Neural progenitor cell (in vitro differentiated cells): ENCODE measurements at regions not wholly inside any gene's neighbourhood (a gene's known extent, or its start where the extent isn't known, plus 50 kb on each side); places are given as distances from the start of the nearest gene placed in this dataset.

ENCODE experiments used
- DNase-seq: peaks from one replicate; pipeline ENCODE4 v3.0.0-alpha.2; 2016; ENCODE audit warnings: low spot score
- H2AFZ ChIP-seq: fragments of 200-600 bp; sonication (generic); replicated peaks from 2 replicates; pipeline ENCODE4 v1.6.1; 2016; ENCODE audit warnings: antibody characterized with exemption
- H3F3A ChIP-seq: fragments of 200-600 bp; sonication (generic); 2 replicates; pipeline ENCODE4 v1.6.1; 2016; ENCODE audit warnings: antibody characterized with exemption, low read depth
- H3K27ac ChIP-seq: fragments of 200-600 bp; sonication (generic); 2 replicates; pipeline ENCODE4 v1.5.1; 2016; ENCODE audit warnings: mild to moderate bottlenecking
- H3K27me3 ChIP-seq: fragments of 200-600 bp; sonication (generic); 2 replicates; pipeline ENCODE4 v1.6.1; 2016; ENCODE audit warnings: mild to moderate bottlenecking, moderate library complexity
- H3K36me3 ChIP-seq: fragments of 200-600 bp; sonication (generic); 2 replicates; pipeline ENCODE4 v1.5.1; 2016
- H3K4me1 ChIP-seq: fragments of 200-600 bp; sonication (generic); 2 replicates; pipeline ENCODE4 v1.6.1; 2016; ENCODE audit warnings: mixed run types
- H3K4me2 ChIP-seq: fragments of 200-600 bp; sonication (generic); 2 replicates; pipeline ENCODE4 v1.6.1; 2016
- H3K4me3 ChIP-seq: fragments of 200-600 bp; sonication (generic); 2 replicates; pipeline ENCODE4 v1.5.1; 2016
- H3K79me2 ChIP-seq: fragments of 200-600 bp; sonication (generic); 2 replicates; pipeline ENCODE4 v1.6.1; 2016; ENCODE audit warnings: low read depth
- H3K9ac ChIP-seq: fragments of 200-600 bp; sonication (generic); 2 replicates; pipeline ENCODE4 v1.6.1; 2016
- H3K9me3 ChIP-seq: fragments of 200-600 bp; sonication (generic); 2 replicates; pipeline ENCODE4 v1.5.1; 2016; ENCODE audit warnings: low read depth
- H4K20me1 ChIP-seq: fragments of 200-600 bp; sonication (generic); 2 replicates; pipeline ENCODE4 v1.6.1; 2016; ENCODE audit warnings: low read depth
- H3K27ac Mint-ChIP-seq: 3 replicates; pipeline ENCODE4 v1.8.0; 2021; ENCODE audit warnings: mixed read lengths
- H3K27me3 Mint-ChIP-seq: 2 replicates; pipeline ENCODE4 v1.8.0; 2022; ENCODE audit warnings: low read depth, mild to moderate bottlenecking, inconsistent platforms, moderate library complexity, mixed read lengths; ENCODE audit not compliant: insufficient read depth
- H3K36me3 Mint-ChIP-seq: 3 replicates; pipeline ENCODE4 v1.8.0; 2021; ENCODE audit warnings: mixed read lengths
- H3K4me1 Mint-ChIP-seq: 3 replicates; pipeline ENCODE4 v1.8.0; 2021; ENCODE audit warnings: mixed read lengths
- H3K4me3 Mint-ChIP-seq: 3 replicates; pipeline ENCODE4 v1.8.0; 2021; ENCODE audit warnings: mild to moderate bottlenecking, moderate library complexity, mixed read lengths
- H3K9me3 Mint-ChIP-seq: 3 replicates; pipeline ENCODE4 v1.8.0; 2020; ENCODE audit warnings: mixed read lengths
- CTCF ChIP-seq: fragments of 200-600 bp; sonication (generic); IDR thresholded peaks from 2 replicates; pipeline ENCODE4 v1.5.1; 2017; ENCODE audit warnings: antibody characterized with exemption, mild to moderate bottlenecking
- EZH2 ChIP-seq: fragments of 200-600 bp; sonication (generic); IDR thresholded peaks from 2 replicates; pipeline ENCODE4 v1.6.1; 2017; ENCODE audit warnings: antibody characterized with exemption, mild to moderate bottlenecking, moderate library complexity
- EZH2phosphoT487 ChIP-seq: fragments of 200-600 bp; sonication (generic); IDR thresholded peaks from 2 replicates; pipeline ENCODE4 v1.6.1; 2017; ENCODE audit warnings: antibody characterized with exemption

- H3K9me3 Mint-ChIP-seq: no peaks in the 10 kb centered on the region
- H3K4me3 ChIP-seq: no peak overlapping the region
- no peak overlapping the region for H2AFZ ChIP-seq
- peaks cover 5% of the 10 kb centered on the region for H3F3A ChIP-seq
- no peaks in the 10 kb centered on the region for H3K27me3 ChIP-seq
- no peaks in the 10 kb centered on the region for H3K9me3 ChIP-seq
- H3K9ac ChIP-seq: no peak overlapping the region
- no peak for DNase-seq
- H3K4me3 Mint-ChIP-seq: no peak overlapping the region
- H3K27me3 Mint-ChIP-seq: no peaks in the 10 kb centered on the region
- no peak overlapping the region for H3K27ac ChIP-seq
- no peaks in the 10 kb centered on the region for H3K79me2 ChIP-seq
- H3K4me1 ChIP-seq: no peaks in the 10 kb centered on the region
- no peak for TF ChIP-seq EZH2
- no peaks in the 10 kb centered on the region for H3K36me3 ChIP-seq
- peaks cover 12% of the 10 kb centered on the region for H3K4me1 Mint-ChIP-seq
- no peaks in the 10 kb centered on the region for H4K20me1 ChIP-seq
- no peaks in the 10 kb centered on the region for H3K36me3 Mint-ChIP-seq
- H3K27ac Mint-ChIP-seq: no peak overlapping the region
- no peak overlapping the region for H3K4me2 ChIP-seq
Observed at GRCh38 chrX:16479206-16479869, 170.6 kb upstream of the S100G start.

GRCh38 chrX:16480049-16480448, 169.9 kb upstream of the S100G start:
- Histone ChIP-seq H3K36me3 (no peaks in the 10 kb centered on the region), H3F3A (peaks cover 5% of the 10 kb centered on the region), H3K9ac (no peak overlapping the region), H3K9me3 (no peaks in the 10 kb centered on the region), H3K4me2 (no peak overlapping the region), H4K20me1 (no peaks in the 10 kb centered on the region), H3K27ac (no peak overlapping the region), H3K27me3 (no peaks in the 10 kb centered on the region), H3K4me1 (no peaks in the 10 kb centered on the region), H3K4me3 (no peak overlapping the region), H3K79me2 (no peaks in the 10 kb centered on the region), H2AFZ (no peak overlapping the region)
- Mint-ChIP-seq H3K27ac (no peak overlapping the region), H3K4me3 (no peak overlapping the region), H3K36me3 (no peaks in the 10 kb centered on the region), H3K9me3 (no peaks in the 10 kb centered on the region), H3K27me3 (no peaks in the 10 kb centered on the region), H3K4me1 (peaks cover 15% of the 10 kb centered on the region)
- no peak for TF ChIP-seq EZH2
- TF ChIP-seq EZH2phosphoT487: no peak
- TF ChIP-seq CTCF: no peak
- DNase-seq: no peak

GRCh38 chrX:16484338-16484737, 165.6 kb upstream of the S100G start:
- no peak overlapping the region for H3K27ac Mint-ChIP-seq

More at GRCh38 chrX:16484338-16484737, 165.6 kb upstream of the S100G start:
- H3K27me3 ChIP-seq: no peaks in the 10 kb centered on the region
- H3K4me2 ChIP-seq: no peak overlapping the region
- TF ChIP-seq CTCF (no peak), EZH2 (no peak), EZH2phosphoT487 (no peak)
- no peak overlapping the region for H3K4me3 ChIP-seq
- no peaks in the 10 kb centered on the region for H4K20me1 ChIP-seq
- no peak for DNase-seq
- Mint-ChIP-seq H3K36me3 (peaks cover 3% of the 10 kb centered on the region), H3K27me3 (no peaks in the 10 kb centered on the region), H3K9me3 (peaks cover 5% of the 10 kb centered on the region), H3K4me3 (no peak overlapping the region), H3K4me1 (peaks cover 13% of the 10 kb centered on the region)
- H2AFZ ChIP-seq: no peak overlapping the region
- H3K9ac ChIP-seq: no peak overlapping the region
- no peaks in the 10 kb centered on the region for H3K9me3 ChIP-seq
- no peaks in the 10 kb centered on the region for H3K4me1 ChIP-seq
- no peaks in the 10 kb centered on the region for H3K36me3 ChIP-seq
- H3K27ac ChIP-seq: no peak overlapping the region
- peaks cover 5% of the 10 kb centered on the region for H3F3A ChIP-seq
- no peaks in the 10 kb centered on the region for H3K79me2 ChIP-seq
